ENCODE measurements at regions not wholly inside any gene's neighbourhood (a gene's known extent, or its start where the extent isn't known, plus 50 kb on each side); places are given as distances from the start of the nearest gene placed in this dataset.
"Not testable (repeated sequence)": the region's sequence is repeated elsewhere in the genome, so short reads cannot be mapped to it uniquely, and the experiment has no call there.

DNA sequence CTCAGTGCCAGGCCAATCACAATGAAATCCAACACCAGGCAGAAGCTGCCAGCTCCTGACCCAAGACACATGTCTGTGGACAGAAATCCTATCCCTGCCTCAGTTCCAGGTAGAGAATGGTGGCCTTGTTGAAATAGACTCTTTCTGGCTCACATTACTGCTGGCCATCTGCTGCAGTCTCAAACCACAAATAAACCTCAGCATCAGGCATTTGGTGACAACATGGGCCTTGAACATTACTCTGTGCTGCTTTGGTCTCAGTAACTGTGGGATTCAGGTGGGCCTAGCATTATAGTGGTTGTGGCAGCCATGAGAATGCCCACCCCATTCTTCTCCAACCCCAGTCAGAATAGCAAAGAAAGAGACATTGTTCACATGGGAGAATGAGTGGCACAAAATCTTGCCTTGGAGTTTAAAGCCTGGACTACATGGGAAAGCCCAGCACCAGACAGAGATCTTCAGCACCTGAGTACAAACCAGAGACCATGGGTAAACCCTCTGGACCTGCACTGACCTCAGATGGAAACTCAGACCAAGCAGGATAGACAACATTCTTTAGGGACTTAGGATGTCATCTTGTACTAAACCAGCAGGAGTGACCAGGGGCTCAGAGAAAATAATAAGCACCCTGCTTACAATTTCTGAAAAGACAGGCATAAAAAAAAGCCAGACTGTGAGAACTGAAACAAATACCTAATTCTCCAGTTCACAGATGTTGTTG is 50.4 kb upstream of the TRAM1L1 start:
- no peak for DNase-seq (ENCODE audit: low read depth)

DNA sequence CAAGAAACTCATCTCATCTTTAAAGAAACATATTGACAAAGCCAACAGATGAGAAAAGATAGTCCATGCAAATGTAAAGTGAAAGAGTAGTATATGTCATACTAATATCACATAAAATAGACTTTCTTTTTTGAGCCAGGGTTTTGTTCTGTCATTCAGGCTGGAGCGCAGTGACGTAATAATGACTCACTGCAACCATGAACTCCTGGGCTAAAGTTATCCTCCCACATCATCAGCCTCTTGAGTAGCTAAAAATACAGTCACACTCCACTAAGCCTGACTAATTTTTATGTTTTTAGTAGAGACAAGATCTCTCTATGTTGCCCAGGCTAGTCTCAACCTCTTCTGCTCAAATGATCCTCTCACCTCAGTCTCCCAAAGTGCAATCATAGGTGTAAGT is 51.8 kb upstream of the TRAM1L1 start:
- DNase-seq (ENCODE audit: low read depth) = no peak

GRCh38 chr4:117138732-117139131 is 53.4 kb upstream of the TRAM1L1 start:
- DNase-seq (ENCODE audit: low read depth) = not testable (repeated sequence)

- no peak for DNase-seq (ENCODE audit: low read depth)
These were observed 68.9 kb upstream of the TRAM1L1 start for GRCh38 chr4:117154251-117154650.

- no peak for DNase-seq (ENCODE audit: low read depth)
These were observed 71.4 kb upstream of the TRAM1L1 start for GRCh38 chr4:117156806-117157205.

DNA sequence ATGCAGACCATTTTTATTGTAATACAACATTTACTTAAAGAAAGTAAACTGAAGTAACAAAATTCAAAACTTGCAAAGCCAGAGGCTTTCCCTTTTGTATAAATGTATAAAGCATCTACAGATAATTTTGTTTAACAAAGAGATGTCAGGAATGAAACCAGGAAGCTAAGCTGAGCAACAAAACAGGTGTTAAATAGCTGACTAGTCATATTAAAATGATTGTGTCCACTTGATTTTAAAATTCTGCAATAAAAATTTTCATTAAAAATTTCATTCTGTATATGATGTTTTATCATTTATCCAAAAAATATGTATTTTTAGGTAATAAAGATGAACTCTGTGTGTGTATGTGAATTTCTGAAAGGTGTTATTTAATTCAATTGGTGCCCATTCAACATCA is 72.0 kb upstream of the TRAM1L1 start:
- DNase-seq (ENCODE audit: low read depth) = no peak

DNA sequence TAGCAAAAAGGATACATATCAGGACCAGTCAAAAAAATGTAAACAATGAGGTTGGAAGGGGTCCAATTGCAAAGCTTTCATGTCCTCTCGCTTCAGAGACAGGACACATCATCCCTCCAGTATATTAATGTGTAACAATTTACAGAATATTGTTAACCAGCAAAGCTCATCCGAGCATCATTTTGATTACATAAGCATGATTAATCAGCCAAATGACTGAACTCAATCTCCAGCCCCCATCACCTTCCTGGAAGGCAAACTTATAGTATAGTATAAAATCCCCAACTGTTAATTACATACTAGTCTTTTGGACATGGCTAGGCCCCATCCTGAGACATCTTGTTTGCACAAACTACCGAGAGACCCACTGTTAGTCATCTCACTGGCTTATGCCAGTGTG is 77.6 kb upstream of the TRAM1L1 start:
- DNase-seq (ENCODE audit: low read depth) = no peak

DNA sequence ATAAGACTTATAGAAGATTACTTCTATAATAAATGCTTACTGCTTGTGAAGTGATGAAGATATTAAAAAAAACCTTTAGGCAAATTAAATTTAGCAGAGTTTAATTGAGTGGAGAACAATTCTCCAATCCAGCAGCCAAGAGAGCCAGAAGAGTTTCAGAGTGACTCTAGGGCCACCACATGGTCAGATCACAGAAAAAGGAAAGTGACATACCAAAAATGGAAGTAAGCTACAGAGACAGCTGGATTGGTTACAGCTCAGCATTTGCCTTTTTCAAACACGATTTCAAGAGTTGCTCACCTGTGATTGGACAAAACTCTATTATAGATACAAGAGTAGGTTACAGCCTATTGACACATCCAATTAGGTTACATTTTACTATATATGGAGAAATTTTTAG is 79.0 kb upstream of the TRAM1L1 start:
- DNase-seq (ENCODE audit: low read depth) = no peak

DNA sequence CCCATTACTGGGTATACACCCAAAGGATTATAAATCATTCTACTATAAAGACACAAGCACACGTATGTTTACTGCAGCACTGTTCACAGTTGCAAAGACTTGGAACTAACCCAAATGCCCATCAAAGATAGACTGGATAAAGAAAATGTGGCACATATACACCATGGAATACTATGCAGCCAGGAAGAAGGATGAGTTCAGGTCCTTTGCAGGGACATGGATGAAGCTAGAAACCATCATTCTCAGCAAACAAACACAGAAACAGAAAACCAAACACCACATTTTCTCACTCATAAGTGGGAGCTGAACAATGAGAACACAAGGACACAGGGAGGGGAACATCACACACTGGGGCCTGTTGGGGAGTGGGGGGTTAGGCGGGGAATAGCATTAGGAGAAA is 90.0 kb upstream of the TRAM1L1 start:
- DNase-seq (ENCODE audit: low read depth) = not testable (repeated sequence)

- DNase-seq (ENCODE audit: low read depth) = no peak
These were observed 117.9 kb upstream of the TRAM1L1 start for GRCh38 chr4:117203231-117203630.

DNA sequence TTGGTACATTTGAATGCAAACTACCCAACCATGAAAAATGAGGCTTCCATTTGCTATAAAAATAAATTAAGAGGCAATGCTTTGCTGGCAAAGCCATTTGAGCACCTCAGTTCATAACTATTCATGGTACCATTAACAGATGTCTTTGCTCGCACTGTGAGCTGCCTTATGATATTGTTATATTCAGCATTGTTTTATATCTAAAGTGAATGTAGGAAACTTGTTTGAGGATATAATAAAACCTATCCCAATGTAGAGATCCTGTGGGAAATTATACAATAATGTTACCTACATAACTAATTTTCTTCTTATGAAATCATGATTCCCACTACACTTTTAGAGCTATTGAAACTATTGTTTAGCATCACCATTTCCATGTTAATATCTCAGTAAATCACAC is 125.2 kb upstream of the TRAM1L1 start:
- no peak for DNase-seq (ENCODE audit: low read depth)

DNA sequence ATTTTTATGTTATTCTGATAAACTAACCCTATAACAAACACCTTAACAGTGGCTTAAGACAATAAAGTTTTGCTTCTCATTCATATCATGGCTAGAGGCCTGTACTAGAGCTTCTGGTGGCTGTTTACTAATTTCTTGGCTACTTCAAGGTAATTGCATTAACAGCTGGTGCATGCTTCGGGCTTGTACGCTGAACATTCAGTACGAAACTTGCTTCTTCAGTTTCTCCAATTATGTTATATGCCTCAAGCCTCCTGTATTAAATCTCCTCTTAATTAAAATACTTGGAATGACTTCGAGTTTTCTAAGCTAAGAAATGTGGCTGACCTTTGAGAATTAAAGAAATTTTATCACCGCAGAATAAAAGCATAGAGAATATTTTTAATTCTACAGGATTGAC is 138.9 kb upstream of the TRAM1L1 start:
- no peak for DNase-seq (ENCODE audit: low read depth)

GRCh38 chr4:117225471-117225870 is 140.1 kb upstream of the TRAM1L1 start:
- DNase-seq (ENCODE audit: low read depth) = no peak

DNA sequence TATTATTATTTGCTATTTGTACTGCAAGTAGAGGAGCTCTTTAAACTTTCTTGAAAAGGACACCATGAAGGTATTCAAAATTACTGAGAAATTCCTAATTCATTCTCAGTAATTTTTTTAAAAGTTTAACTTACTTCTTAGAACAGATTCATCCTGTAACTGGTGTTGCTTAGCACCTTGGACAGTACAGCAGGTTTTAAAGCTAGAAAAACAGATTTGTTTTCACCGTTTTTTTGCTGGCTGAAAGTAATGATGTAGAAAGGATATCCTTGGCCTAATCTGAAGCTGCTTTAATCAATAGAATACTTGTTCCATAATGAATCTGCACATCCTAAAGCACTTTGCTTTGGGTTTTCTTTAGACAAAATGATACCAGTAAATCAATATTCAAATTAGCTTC is 142.5 kb upstream of the TRAM1L1 start:
- DNase-seq (ENCODE audit: low read depth) = no peak

DNA sequence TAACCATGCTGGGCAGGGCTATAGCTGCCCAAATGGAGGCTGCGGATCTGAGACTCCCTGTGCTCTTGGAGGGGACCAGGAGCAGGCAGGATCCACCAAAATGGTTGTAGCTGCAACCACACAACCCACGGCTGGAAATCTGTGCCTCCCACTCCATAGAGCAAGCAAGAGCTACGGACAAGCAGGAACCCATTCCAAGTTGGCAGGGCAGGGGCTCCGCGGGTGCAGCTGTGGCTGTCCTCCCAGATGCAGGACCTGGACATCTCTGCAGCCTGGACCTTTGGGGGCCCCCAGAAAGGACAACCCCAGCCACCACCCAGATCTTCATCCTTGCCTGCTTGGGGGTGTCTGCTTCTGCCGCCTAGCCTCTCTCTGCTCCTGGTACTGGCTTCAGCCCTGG is 154.1 kb upstream of the TRAM1L1 start:
- no peak for DNase-seq (ENCODE audit: low read depth)

- no peak for DNase-seq (ENCODE audit: low read depth)
These were observed 164.0 kb upstream of the TRAM1L1 start for GRCh38 chr4:117249333-117249732.

GRCh38 chr4:117264072-117264471 is 178.7 kb upstream of the TRAM1L1 start:
- no peak for DNase-seq (ENCODE audit: low read depth)

DNA sequence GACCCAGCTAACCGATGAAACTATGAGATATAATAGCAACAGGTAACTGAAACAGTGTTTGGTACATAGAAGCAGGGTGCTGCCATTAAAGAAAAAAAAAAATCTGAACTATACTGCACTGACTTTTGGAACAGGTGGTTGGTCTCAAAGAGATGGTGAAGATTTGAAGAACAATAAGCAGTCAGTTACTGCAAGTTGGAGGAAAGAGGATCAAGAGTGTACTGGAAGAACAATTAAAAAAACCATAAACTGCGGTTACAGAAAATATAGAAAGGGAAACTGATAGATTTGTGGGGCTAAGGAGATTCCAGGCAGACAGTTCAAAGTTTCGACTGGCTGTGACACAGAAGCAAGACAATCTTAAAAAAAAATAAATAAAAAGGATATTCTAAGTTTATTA is 181.9 kb upstream of the TRAM1L1 start:
- DNase-seq (ENCODE audit: low read depth) = no peak

DNA sequence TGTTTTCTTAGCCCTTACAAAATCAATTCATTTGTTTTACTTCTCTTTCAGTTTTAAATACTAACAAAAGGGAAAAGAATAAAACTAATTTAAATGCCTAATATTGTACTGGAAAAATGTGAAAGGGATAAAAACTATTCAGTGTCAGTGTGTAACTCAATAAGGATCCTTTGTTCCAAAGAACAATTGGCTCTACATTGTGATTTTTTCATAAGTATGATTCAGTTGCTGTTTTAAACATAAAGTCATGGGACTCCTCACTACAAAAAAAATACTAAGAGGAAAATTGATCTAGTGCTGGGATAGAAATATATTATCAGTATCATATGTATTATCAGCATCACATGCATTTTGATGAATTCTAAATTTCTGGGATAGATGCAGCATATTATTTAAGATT is 199.4 kb upstream of the TRAM1L1 start:
- DNase-seq (ENCODE audit: low read depth) = no peak

- DNase-seq (ENCODE audit: low read depth) = no peak
These were observed 208.4 kb upstream of the TRAM1L1 start for GRCh38 chr4:117293784-117294183.

DNA sequence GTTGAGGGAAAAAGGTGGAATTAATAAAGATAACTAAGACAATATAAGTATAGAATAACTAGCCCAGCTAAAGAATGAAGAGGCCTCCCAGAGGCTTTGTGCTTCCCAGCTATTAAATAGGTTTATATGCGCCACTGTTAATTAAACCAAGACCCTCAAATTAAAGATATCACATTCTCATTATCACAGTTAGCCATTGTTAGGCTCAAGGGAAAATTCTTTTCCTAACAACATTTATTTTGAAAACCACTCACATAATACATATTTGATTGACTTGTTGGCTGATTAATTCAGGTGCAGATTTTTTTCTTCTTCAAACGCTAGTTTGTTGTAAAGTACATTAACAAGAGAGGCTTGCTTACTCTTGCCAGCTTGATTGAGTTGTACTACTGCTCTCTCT is 216.8 kb upstream of the TRAM1L1 start:
- DNase-seq (ENCODE audit: low read depth) = no peak

- no peak for DNase-seq (ENCODE audit: low read depth)
These were observed 225.8 kb upstream of the TRAM1L1 start for GRCh38 chr4:117311215-117311614.

GRCh38 chr4:117311989-117312388 is 226.6 kb upstream of the TRAM1L1 start:
- DNase-seq (ENCODE audit: low read depth) = no peak

DNA sequence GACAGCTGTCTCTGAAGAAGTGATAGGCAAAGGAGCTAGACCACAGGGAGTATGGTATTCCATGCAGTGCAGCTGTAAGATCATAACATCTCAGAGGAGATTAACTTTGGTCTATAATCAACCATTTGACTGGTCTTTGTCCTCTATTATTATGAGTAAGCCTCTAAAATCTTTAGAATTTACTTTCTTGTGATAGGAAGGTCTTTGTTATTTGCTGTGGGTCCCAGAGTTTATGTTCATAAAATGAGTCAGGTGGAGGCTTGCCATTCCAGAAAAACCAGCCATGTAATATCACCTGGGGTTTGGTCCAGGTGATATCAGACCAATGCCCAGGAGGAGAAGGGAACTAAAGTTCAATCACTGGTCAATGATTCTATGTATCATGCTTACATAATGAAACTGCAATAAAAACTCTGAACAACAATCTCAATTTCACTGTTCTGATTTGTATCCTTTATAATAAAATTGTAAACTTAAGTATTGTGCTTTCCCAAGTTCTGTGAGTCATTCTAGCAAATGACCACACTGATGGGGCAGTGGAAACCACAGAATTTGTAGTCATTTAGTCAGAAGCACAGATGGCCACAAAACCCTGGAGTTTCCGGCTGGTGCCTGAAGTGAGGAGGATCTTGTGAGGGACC is 239.6 kb upstream of the TRAM1L1 start:
- DNase-seq (ENCODE audit: low read depth) = no peak
